ENCODE measurements at regions not wholly inside any gene's neighbourhood (a gene's known extent, or its start where the extent isn't known, plus 50 kb on each side); places are given as distances from the start of the nearest gene placed in this dataset.

DNA sequence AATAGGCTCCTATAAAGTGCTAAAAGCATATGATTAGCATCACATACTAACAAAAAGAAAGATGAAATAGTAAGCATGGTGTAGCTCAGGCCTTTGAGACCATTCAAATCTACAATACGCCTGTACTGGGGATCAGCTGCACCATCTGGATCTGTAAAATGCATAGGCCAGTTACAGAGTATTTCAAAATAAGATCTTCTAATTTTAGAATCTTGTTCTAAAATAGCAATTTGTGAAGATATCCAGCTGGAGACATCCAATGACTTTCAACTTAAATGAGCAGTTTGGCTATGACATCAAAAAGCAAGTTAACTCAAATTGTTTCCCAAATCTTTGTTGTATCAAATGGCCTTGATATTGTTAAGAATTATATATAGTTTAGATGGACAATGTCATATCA is 386.3 kb downstream of the MRPS30 start:
- H3K9me3 Mint-ChIP-seq (ENCODE audit: unreplicated experiment) = no peaks in the 10 kb centered on the region

More for the DNA sequence above, 386.3 kb downstream of the MRPS30 start:
- ChIA-PET POLR2A (no interaction called here), CTCF (interaction anchor here (1.0 kb wide), 1 partner anchor 21 kb away, joined by 3 read pairs; no protein-coding TSS in a partner anchor)
- Mint-ChIP-seq H3K27ac (ENCODE audit: low read depth, unreplicated experiment) (no peak overlapping the region), H3K4me1 (ENCODE audit: insufficient read depth, unreplicated experiment) (no peaks in the 10 kb centered on the region), H3K36me3 (ENCODE audit: insufficient read depth, unreplicated experiment) (no peaks in the 10 kb centered on the region), H3K4me3 (ENCODE audit: unreplicated experiment) (no peak overlapping the region), H3K27me3 (ENCODE audit: insufficient read depth, unreplicated experiment) (no peaks in the 10 kb centered on the region)
- DNase-seq (ENCODE audit: unreplicated experiment) = no peak
- BruUV-seq (replicated peaks) = no TSS peak
- intact Hi-C loops (cut with micrococcal nuclease) = no loop called here
- TF ChIP-seq, protein P1, sequence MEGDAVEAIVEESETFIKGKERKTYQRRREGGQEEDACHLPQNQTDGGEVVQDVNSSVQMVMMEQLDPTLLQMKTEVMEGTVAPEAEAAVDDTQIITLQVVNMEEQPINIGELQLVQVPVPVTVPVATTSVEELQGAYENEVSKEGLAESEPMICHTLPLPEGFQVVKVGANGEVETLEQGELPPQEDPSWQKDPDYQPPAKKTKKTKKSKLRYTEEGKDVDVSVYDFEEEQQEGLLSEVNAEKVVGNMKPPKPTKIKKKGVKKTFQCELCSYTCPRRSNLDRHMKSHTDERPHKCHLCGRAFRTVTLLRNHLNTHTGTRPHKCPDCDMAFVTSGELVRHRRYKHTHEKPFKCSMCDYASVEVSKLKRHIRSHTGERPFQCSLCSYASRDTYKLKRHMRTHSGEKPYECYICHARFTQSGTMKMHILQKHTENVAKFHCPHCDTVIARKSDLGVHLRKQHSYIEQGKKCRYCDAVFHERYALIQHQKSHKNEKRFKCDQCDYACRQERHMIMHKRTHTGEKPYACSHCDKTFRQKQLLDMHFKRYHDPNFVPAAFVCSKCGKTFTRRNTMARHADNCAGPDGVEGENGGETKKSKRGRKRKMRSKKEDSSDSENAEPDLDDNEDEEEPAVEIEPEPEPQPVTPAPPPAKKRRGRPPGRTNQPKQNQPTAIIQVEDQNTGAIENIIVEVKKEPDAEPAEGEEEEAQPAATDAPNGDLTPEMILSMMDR (IDR thresholded peaks at IDR 0.05; ENCODE audit: unreplicated experiment) = no peak

Data from MCF 10A (cell line).